Activated CD4-positive, CD25-positive, alpha-beta regulatory T cell treated with anti-CD3 and anti-CD28 coated beads, Interleukin-2, amount 50 U/mL, for 24 hours (primary cell): ENCODE measurements at regions not wholly inside any gene's neighbourhood (a gene's known extent, or its start where the extent isn't known, plus 50 kb on each side); places are given as distances from the start of the nearest gene placed in this dataset.

ENCODE experiments used
- ATAC-seq, 2 donors: fragments of 150-1000 bp; cut with Tn5 transposase; one replicate each; pipeline ENCODE4 v1.10.0; 2021; ENCODE audit warnings: mild to moderate bottlenecking in 1 of 2, moderate library complexity in 1 of 2

GRCh38 chr9:105065098-105066088 lies 137.4 kb upstream of the ABCA1 start:
- no peak for ATAC-seq

- no peak for ATAC-seq
Observed at GRCh38 chr9:105066275-105066865, 138.4 kb upstream of the ABCA1 start.

GRCh38 chr9:105067895-105068580 lies 140.1 kb upstream of the ABCA1 start:
- no peak for ATAC-seq

- no peak for ATAC-seq
Observed at GRCh38 chr9:105069285-105069684, 141.3 kb upstream of the ABCA1 start.

GRCh38 chr9:105069696-105070095 lies 141.7 kb upstream of the ABCA1 start:
- ATAC-seq, result no peak

GRCh38 chr9:105070176-105070575 lies 142.2 kb upstream of the ABCA1 start:
- ATAC-seq, result no peak

- ATAC-seq, result no peak
Observed at GRCh38 chr9:105072476-105072875, 144.5 kb upstream of the ABCA1 start.

- no peak for ATAC-seq
Observed at GRCh38 chr9:105073147-105073546, 145.2 kb upstream of the ABCA1 start.

- no peak for ATAC-seq
Observed at GRCh38 chr9:105074491-105074890, 146.5 kb upstream of the ABCA1 start.

- no peak for ATAC-seq
Observed at GRCh38 chr9:105076729-105077128, 148.8 kb upstream of the ABCA1 start.

- ATAC-seq, result no peak
Observed at GRCh38 chr9:105079457-105079856, 151.5 kb upstream of the ABCA1 start.

GRCh38 chr9:105082843-105083242 lies 154.9 kb upstream of the ABCA1 start:
- ATAC-seq, result no peak

GRCh38 chr9:105083256-105083655 lies 155.3 kb upstream of the ABCA1 start:
- ATAC-seq, result no peak

- ATAC-seq, result no peak
Observed at GRCh38 chr9:105087910-105088898, 156.2 kb upstream of the SLC44A1 start.

- no peak for ATAC-seq
Observed at GRCh38 chr9:105089874-105090273, 154.6 kb upstream of the SLC44A1 start.

- no peak for ATAC-seq
Observed at GRCh38 chr9:105091004-105091640, 153.3 kb upstream of the SLC44A1 start.

GRCh38 chr9:105093685-105094084 lies 150.8 kb upstream of the SLC44A1 start:
- ATAC-seq, result no peak

- ATAC-seq, result no peak
Observed at GRCh38 chr9:105098370-105098769, 146.1 kb upstream of the SLC44A1 start.

GRCh38 chr9:105103776-105104175 lies 140.7 kb upstream of the SLC44A1 start:
- no peak for ATAC-seq

- no peak for ATAC-seq
Observed at GRCh38 chr9:105114318-105114717, 130.1 kb upstream of the SLC44A1 start.

- peak; percentile 25 to 53 for ATAC-seq
Observed at GRCh38 chr9:105114964-105115728, 129.3 kb upstream of the SLC44A1 start.
